GM23338 (cell line): ENCODE measurements at regions not wholly inside any gene's neighbourhood (a gene's known extent, or its start where the extent isn't known, plus 50 kb on each side); places are given as distances from the start of the nearest gene placed in this dataset.

Experiments used
- ATAC-seq: fragments of 200-7000 bp; cut with Tn5 transposase; 3 replicates; pipeline ENCODE4 v1.9.1; 2020
- DNase-seq: peaks from one replicate; pipeline ENCODE4 v3.0.0-alpha.2; 2015; ENCODE audit warnings: low spot score
- H2AFZ ChIP-seq: fragments of 200-600 bp; sonication (generic); 2 replicates; pipeline ENCODE4 v1.8.0; 2016; ENCODE audit warnings: antibody characterized with exemption, mild to moderate bottlenecking, moderate library complexity
- H3F3A ChIP-seq: fragments of 200-600 bp; sonication (generic); replicated peaks from 2 replicates; pipeline ENCODE4 v1.8.0; 2017; ENCODE audit warnings: antibody characterized with exemption, mixed run types, low read depth
- H3K27ac ChIP-seq: fragments of 200-600 bp; sonication (generic); 2 replicates; pipeline ENCODE4 v1.6.1; 2016; ENCODE audit warnings: low read depth
- H3K27me3 ChIP-seq: fragments of 200-600 bp; sonication (generic); 2 replicates; pipeline ENCODE4 v1.8.0; 2016; ENCODE audit warnings: mild to moderate bottlenecking, mixed run types, moderate library complexity; ENCODE audit not compliant: insufficient read depth
- H3K36me3 ChIP-seq: fragments of 200-600 bp; sonication (generic); 2 replicates; pipeline ENCODE4 v1.8.0; 2016; ENCODE audit warnings: mild to moderate bottlenecking; ENCODE audit not compliant: insufficient read depth
- H3K4me1 ChIP-seq: fragments of 200-600 bp; sonication (generic); 2 replicates; pipeline ENCODE4 v1.8.0; 2016; ENCODE audit warnings: mild to moderate bottlenecking, moderate library complexity; ENCODE audit not compliant: insufficient read depth
- H3K4me2 ChIP-seq: fragments of 200-600 bp; sonication (generic); 2 replicates; pipeline ENCODE4 v1.7.1; 2017; ENCODE audit warnings: mixed run types
- H3K4me3 ChIP-seq: fragments of 200-600 bp; sonication (generic); 2 replicates; pipeline ENCODE4 v1.6.1; 2016; ENCODE audit warnings: mixed run types
- H3K79me2 ChIP-seq: fragments of 200-600 bp; sonication (generic); replicated peaks from 2 replicates; pipeline ENCODE4 v1.8.0; 2017; ENCODE audit warnings: mild to moderate bottlenecking; ENCODE audit not compliant: insufficient read depth
- H3K9me2 ChIP-seq: fragments of 200-600 bp; sonication (generic); 2 replicates; pipeline ENCODE4 v1.8.0; 2017; ENCODE audit not compliant: insufficient read depth
- H4K20me1 ChIP-seq: fragments of 200-600 bp; sonication (generic); replicated peaks from 2 replicates; pipeline ENCODE4 v1.8.0; 2017; ENCODE audit warnings: mild to moderate bottlenecking; ENCODE audit not compliant: insufficient read depth
- H3K27ac Mint-ChIP-seq: 2 replicates; pipeline ENCODE4 v1.8.0; 2020; ENCODE audit warnings: inconsistent platforms, mild to moderate bottlenecking, moderate library complexity, mixed read lengths
- H3K27me3 Mint-ChIP-seq: 3 replicates; pipeline ENCODE4 v1.8.0; 2022; ENCODE audit warnings: low read depth, mild to moderate bottlenecking, moderate library complexity, mixed read lengths, inconsistent platforms; ENCODE audit not compliant: insufficient read depth, poor library complexity
- H3K36me3 Mint-ChIP-seq: 3 replicates; pipeline ENCODE4 v1.8.0; 2021; ENCODE audit warnings: low read depth, mild to moderate bottlenecking, inconsistent platforms, moderate library complexity, mixed read lengths
- H3K4me1 Mint-ChIP-seq: 3 replicates; pipeline ENCODE4 v1.8.0; 2020; ENCODE audit warnings: mild to moderate bottlenecking, inconsistent platforms, mixed read lengths
- H3K4me3 Mint-ChIP-seq: 3 replicates; pipeline ENCODE4 v1.8.0; 2021; ENCODE audit warnings: moderate library complexity, mild to moderate bottlenecking, inconsistent platforms, mixed read lengths
- H3K9me3 Mint-ChIP-seq: 3 replicates; pipeline ENCODE4 v1.8.0; 2020; ENCODE audit warnings: moderate library complexity, mild to moderate bottlenecking, inconsistent platforms, mixed read lengths
- CREB1 ChIP-seq: fragments of 250-450 bp; sonication (Bioruptor Pico); IDR thresholded peaks from 2 replicates; pipeline ENCODE4 v1.5.0; 2020; ENCODE audit warnings: low read depth, mild to moderate bottlenecking, moderate library complexity
- CTCF ChIP-seq, 2 experiments: fragments of 200-600 bp in 1 of 2; sonication (generic) in 1 of 2; conservative IDR thresholded peaks; 2 replicates each; pipeline versions ENCODE4 v1.5.1 to v1.6.1; 2016 to 2017; ENCODE audit warnings: antibody characterized with exemption in 2 of 2, low read depth in 2 of 2, mild to moderate bottlenecking in 2 of 2, moderate library complexity in 1 of 2
- ETS1 ChIP-seq: IDR thresholded peaks from 2 replicates; pipeline ENCODE4 v1.6.1; 2016; ENCODE audit warnings: antibody characterized with exemption
- EZH2 ChIP-seq: fragments of 200-600 bp; sonication (generic); IDR thresholded peaks from one replicate; pipeline ENCODE4 v1.8.0; 2017; ENCODE audit warnings: antibody characterized with exemption, mild to moderate bottlenecking, low read depth; ENCODE audit not compliant: unreplicated experiment
- EZH2phosphoT487 ChIP-seq: fragments of 200-600 bp; sonication (generic); IDR thresholded peaks from one replicate; pipeline ENCODE4 v1.8.1; 2018; ENCODE audit warnings: antibody characterized with exemption; ENCODE audit not compliant: unreplicated experiment
- JUNB ChIP-seq: IDR thresholded peaks from one replicate; pipeline ENCODE4 v1.6.1; 2016; ENCODE audit warnings: antibody characterized with exemption; ENCODE audit not compliant: unreplicated experiment
- NANOG ChIP-seq: IDR thresholded peaks from 2 replicates; pipeline ENCODE4 v1.6.1; 2016; ENCODE audit warnings: antibody characterized with exemption, borderline replicate concordance
- STAT1 ChIP-seq: IDR thresholded peaks from one replicate; pipeline ENCODE4 v1.6.1; 2016; ENCODE audit warnings: antibody characterized with exemption; ENCODE audit not compliant: unreplicated experiment
- ZNF114 ChIP-seq: fragments of 250-450 bp; sonication (Bioruptor Pico); IDR thresholded peaks from 2 replicates; pipeline ENCODE4 v1.5.0; 2020; ENCODE audit warnings: mild to moderate bottlenecking, moderate library complexity
- ZNF331 ChIP-seq: fragments of 250-450 bp; sonication (Bioruptor Pico); IDR thresholded peaks from 2 replicates; pipeline ENCODE4 v1.5.0; 2020; ENCODE audit warnings: low read depth, mild to moderate bottlenecking, moderate library complexity
- ZNF462 ChIP-seq: fragments of 250-450 bp; sonication (Bioruptor Pico); IDR thresholded peaks from 2 replicates; pipeline ENCODE4 v1.5.0; 2020; ENCODE audit warnings: mild to moderate bottlenecking, moderate library complexity

- H3K4me1 Mint-ChIP-seq: peaks cover 11% of the 10 kb centered on the region; the same call in 2 of the 3 replicates
- no peaks in the 10 kb centered on the region for H3K36me3 Mint-ChIP-seq
- Histone ChIP-seq H3K4me3 (no peak overlapping the region), H3K36me3 (no peaks in the 10 kb centered on the region), H3K79me2 (no peaks in the 10 kb centered on the region), H2AFZ (no peak overlapping the region), H3K4me1 (peaks cover 4% of the 10 kb centered on the region; the same call in 1 of the 2 replicates), H3F3A (no peaks in the 10 kb centered on the region), H4K20me1 (no peaks in the 10 kb centered on the region), H3K27ac (no peak overlapping the region), H3K27me3 (no peaks in the 10 kb centered on the region), H3K9me2 (no peaks in the 10 kb centered on the region), H3K4me2 (no peak overlapping the region)
- TF ChIP-seq JUNB (no peak), CTCF (conservative IDR thresholded peaks at IDR 0.05; ENCODE audit: low read depth in 2 of 2) (no peak), EZH2 (no peak), CREB1 (CRISPR knock-in tag) (no peak), ETS1 (no peak), ZNF331 (CRISPR knock-in tag) (no peak), ZNF114 (CRISPR knock-in tag) (no peak), EZH2phosphoT487 (no peak), ZNF462 (CRISPR knock-in tag) (no peak), STAT1 (no peak), NANOG (no peak)
- H3K4me3 Mint-ChIP-seq: no peak overlapping the region
- DNase-seq (no peak), ATAC-seq (no peak)
- H3K27ac Mint-ChIP-seq: no peak overlapping the region; the same call in 1 of the 2 replicates
- no peaks in the 10 kb centered on the region for H3K9me3 Mint-ChIP-seq
- H3K27me3 Mint-ChIP-seq: no peaks in the 10 kb centered on the region
These were observed 239.4 kb upstream of the FBXL7 start for GRCh38 chr5:15260356-15261268.
